T follicular helper cell (primary cell): ENCODE measurements at regions not wholly inside any gene's neighbourhood (a gene's known extent, or its start where the extent isn't known, plus 50 kb on each side); places are given as distances from the start of the nearest gene placed in this dataset.
"Not testable (repeated sequence)": the region's sequence is repeated elsewhere in the genome, so short reads cannot be mapped to it uniquely, and the experiment has no call there.

Experiments used
- DNase-seq: peaks from one replicate; pipeline ENCODE4 v3.0.0-alpha.2; 2020; ENCODE audit warnings: low read depth

DNA sequence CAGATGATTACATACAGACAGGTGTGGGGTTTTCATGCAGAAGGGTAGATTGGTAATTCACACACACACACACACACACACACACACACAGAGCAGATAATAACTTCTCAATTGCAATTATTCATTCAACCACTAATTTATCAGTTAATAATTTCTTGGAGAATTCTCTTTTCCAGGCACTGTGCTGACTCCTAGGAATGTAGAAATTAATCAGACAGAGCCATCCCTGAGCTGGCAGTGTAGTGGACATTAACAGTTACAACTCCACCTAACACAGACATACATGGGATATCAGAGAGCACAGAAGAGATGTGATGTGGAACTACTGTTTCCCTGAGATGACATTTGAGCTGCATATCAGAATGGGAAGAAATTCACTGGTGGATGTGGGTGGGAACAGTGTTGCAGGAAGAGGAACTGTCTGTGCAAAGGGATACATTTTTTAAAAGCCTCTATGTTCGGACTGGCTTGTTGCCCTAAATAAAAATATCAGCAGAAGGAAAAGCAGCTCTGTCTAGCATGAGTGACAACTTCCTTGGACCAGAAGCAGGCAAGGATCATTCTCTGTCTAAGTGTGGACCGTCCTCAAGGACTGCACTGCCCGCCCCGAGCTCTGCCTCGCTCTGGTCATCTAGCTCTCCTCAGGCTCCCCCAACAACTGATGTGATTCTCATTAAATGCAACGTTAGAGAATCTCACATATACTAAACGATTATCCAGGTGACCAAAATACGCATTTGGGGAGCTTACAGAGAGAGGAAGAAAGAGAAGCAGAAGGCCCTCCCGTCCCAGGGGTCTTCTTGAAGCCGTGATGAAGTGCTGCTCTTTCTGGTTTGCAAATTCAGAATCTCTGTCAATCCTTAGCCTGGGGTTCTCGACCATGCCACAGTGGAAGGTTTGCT, 173.4 kb upstream of the TRIB2 start:
- DNase-seq: no peak

DNA sequence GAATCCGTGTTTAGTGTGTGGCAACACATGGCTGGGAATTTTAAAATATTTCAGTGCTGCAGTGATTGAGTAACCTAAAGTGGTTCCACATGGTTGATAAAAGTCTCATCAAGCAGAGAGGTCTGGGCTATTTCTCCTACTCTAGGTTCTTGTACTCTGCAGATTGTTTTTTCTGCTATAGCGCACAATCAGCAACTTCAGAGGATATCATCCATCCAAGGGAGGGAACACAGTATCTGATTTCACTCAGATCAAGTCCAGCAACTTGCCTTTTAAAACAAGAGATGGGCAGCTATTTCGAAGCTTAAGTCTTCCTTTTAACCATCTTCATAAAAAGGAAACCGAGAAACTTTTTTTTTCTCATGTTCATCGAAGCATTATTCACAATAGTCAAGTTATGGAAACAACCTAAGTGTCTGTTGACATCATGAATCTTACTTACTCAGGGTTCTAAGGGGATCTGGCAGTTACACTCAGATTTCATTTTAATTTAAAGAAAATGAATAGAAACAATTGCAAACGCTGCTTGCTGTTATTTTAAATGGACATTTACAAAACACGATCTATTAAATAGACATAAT, 172.7 kb upstream of the TRIB2 start:
- no peak for DNase-seq

DNA sequence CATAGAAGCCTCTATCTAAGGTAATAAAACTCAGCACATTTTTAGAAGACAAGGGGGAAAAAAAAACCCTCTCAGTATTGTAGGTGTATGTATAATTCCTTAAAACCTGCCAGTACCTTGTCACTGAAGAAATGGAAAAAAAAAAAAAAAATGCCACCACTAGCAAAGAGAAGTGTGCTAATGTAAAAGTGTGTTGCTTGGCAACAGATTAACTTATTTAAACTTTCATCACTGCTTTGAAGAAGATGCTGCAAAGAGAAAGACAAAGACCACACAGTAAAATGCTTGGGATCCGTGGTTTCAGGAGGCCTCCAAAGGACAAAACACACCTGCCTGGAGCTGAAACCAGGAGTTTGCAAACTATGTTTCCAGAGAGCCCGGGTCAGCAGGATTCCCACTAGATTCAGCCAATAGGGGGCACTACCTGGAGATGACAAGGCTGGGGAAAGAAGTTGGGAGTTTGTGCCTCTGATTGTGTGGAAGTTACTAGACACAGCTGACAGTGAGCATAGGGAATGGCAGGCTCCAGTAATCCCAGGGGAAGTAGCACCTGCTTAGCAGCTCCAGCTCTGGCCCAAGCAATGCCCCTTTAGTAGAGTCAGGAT, 169.1 kb upstream of the TRIB2 start:
- no peak for DNase-seq

- DNase-seq: no peak
These were observed 167.8 kb upstream of the TRIB2 start for GRCh38 chr2:12548906-12549305.

DNA sequence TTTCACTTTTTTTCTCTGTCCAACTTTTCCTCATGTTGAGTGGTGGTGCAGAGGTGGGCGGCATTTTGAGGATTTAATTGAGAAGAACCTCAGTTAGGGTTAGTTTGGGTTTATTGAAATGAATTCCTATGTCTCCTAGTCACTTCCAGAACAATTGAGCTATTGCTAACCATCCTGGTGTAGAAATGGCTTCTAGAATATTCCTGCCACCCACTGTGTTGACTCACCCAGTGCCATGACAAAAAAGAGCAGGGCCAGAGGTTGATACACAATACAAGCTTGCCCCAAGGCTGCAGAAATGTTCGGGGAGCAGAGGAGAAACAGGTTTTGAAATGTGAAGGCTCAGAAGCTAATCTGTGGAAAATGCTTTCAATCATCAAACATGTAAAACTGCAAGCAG, 167.1 kb upstream of the TRIB2 start:
- DNase-seq: no peak

DNA sequence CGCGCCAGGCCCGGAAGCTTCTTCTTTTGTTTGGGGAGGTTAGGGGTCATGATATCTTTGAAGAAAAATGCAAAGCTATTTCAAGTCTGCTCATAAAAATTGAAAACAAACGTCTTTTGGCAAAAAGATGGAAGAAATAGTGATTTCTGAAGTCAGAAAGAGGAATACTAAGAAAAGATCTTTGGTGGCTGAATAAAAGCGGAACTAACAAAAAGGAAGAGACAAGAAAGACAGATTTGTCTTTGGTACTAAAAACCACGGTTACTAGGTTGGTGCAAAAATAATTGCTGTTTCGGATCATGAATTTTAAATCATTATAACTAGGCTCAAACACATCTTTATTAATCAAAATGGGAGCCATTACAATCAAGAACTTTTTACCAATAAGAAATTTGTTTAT, 164.6 kb upstream of the TRIB2 start:
- no peak for DNase-seq

- DNase-seq: no peak
These were observed 162.3 kb upstream of the TRIB2 start for GRCh38 chr2:12554224-12555011.

DNA sequence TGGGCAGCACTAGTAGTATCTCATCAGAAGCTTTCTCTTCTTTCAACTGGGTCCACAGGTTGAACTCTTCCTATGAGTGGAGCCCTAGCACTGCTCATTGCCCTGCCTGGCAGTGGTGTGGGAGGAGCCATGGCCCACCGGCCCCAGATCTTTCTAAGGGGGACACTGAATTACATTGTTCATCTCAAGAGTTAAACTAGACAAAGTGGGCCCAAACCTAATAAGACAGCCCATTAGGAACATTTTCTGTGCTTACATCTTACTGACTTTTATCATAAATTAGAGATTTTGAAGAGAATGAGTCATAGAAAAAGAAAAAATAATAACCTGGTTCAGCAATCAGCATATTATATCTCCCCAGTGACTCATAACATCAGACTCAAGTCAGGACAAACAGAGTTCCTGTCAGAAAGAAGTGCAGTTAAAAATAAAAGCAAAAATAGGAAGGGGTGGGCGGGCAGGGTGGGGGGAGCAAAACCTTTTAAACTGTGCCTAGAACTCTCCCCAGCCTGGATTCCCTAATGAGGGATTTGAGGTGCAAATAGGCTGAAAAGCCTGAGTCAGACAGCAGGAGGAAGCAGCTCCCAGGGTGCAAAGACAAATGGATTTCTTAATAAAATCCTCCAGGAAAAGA, 161.6 kb upstream of the TRIB2 start:
- no peak for DNase-seq

GRCh38 chr2:12556762-12557161, 160.0 kb upstream of the TRIB2 start:
- no peak for DNase-seq

DNA sequence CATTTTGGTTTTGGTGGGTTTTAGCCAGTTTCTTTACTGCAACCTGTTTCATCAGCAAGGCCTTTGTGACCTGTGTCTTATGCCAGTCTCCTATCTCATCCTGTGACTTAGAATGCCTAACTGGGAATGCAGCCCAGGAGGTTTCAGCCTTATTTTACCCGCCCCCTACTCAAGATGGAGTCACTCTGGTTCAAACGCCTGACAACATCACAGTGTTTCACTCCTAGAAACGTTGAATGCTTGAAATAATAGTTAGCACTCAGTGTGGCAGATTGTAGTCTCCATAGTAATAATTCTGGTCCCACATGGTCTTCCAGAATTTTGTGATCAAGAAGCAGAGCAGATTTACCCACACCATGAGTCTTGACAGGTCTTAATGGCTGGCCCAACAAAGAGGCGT, 159.0 kb upstream of the TRIB2 start:
- DNase-seq: no peak

DNA sequence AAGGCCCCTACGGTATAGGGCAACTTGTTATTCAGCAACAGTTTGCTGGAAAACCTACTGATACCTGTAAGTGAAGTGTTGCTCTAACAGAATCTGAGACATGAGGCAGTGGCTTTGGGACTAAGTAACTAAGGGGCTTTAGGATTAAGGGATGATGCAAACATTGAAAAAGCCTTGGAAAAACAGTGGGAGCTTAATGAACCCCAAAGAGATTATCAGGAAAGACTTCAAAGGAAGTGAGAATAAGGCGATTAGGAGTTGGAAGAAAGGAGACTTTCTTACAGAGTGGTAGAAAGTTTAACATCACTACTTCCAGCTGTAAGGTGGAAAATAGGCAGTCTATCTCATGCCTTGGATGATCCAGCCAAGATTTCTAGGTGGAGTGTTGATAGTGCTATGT, 158.2 kb upstream of the TRIB2 start:
- no peak for DNase-seq

DNA sequence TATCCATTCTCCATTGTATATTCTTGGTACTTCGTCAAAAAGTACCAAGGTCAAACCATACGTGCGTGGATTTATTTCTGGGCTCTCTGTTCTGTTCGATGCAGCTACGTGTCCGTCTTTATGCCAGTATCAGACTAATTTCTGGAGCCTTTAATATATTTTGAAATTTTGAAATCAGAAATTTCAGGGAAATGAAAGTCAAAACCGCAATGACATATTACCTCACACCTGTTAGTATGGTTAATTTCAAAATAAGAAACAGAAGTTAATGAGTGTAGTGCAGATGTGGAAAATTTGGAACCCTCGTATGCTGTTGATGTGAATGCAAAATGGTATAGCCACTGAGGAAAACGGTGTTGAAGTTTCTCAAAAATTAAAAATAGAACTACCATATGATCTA, 156.1 kb upstream of the TRIB2 start:
- DNase-seq: no peak

GRCh38 chr2:12567411-12567810, 149.3 kb upstream of the TRIB2 start:
- DNase-seq: no peak

GRCh38 chr2:12569510-12569909, 147.2 kb upstream of the TRIB2 start:
- not testable (repeated sequence) for DNase-seq

- not testable (repeated sequence) for DNase-seq
These were observed 146.8 kb upstream of the TRIB2 start for GRCh38 chr2:12569929-12570328.

DNA sequence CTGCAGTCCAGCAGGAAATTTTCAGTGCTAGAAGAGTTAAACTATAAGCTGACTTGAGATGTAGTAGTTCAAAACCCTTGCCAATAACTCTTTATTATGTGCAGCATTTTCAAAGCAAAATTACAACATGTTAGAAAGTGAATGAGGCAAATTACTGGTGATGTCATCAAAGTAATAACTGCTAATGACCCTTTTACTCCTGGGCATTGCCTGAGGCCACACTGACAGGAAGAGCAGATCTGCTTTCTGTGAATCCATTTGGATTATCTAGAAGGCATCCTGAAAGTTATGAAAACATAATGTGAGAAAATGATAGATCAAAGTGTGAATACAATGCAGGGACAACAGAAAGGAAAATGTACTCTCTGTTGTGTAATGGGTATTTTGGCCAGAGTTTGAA, 139.6 kb upstream of the TRIB2 start:
- no peak for DNase-seq

DNA sequence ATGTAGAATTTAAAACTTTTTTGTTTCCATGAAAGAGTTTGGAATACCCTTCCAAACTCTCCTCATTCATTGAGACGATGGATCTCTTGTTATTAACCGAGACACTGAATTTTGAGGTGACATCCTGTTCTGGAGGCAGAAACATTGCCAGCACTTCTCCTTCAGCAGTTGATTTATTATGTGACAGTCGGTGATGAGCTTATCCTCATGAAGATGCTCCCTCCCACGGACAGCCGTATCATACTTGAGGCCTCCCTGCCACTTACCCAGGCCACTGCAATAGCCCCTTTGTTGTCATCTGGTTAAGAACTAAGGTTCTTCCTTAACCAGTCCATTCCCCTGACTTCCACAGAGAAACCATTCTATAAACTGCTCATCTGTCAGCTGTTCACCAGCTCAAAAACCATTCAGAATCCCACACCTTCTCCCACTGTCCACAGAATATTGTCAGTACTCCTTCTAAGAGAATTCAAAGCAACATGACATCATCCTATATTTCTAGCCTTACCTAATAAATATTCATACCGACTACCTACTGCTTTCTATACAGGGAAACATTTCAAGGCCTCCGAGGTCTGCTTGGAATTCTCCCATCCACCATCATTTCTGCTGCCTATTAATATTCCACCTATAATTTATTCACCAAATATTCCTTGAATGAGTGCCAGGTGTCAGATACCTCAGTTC, 139.0 kb upstream of the TRIB2 start:
- no peak for DNase-seq

DNA sequence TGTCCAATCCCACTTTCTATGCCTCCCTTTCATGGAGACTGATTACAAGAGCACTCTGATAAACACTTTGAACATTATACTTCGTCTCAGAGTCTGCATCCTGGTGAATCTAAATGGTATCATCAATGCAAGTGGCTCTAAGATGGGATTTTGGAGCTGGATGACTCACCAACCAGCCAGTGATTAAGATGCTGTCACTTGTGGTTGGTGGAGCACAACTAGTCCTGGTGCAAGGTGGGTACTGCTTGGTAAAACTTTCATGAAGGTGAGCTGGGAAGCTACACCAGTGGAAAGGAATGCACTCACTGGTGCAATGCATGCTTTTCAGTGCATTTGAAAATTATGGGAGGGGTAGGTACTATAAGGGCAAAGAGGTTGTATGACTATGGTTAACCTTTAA, 137.7 kb upstream of the TRIB2 start:
- no peak for DNase-seq

DNA sequence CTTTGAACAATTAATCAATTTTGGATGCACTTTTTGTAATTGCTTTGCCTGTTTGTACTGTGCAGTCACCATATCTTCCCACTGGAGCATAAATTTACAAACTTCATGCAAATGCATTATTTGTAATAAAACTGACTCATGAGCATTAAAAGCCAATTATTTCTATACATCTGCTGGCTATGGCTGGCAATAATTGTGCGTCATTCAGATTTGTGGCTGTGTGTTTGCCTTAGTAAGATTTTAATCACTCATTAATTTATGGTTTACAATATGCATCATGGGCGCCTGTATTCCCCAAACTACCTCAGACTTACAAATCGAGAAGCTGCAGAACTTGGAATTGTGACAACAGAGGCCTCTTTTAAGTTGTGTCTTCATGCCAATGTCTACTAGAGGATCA, 132.4 kb upstream of the TRIB2 start:
- DNase-seq: no peak

- DNase-seq: no peak
These were observed 131.0 kb upstream of the TRIB2 start for GRCh38 chr2:12585784-12586183.

DNA sequence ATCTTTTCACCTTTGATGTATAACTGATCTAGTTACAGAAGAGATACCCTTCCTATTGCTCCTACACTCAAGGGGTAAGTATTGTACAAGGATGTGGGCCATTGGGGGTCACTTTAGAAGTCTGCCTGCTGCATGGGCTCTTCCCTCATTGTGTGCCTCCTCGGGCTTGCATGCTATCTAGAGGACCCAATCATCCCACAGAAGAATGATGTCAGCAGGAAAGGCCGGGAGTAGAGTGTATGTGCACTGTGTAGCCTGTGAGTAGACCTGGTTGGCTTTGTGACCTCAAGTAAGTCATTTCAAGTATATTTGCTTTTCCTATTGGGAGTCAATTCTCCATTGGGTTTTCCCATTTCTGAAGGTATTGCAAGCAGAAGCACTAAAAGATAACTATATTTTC, 129.5 kb upstream of the TRIB2 start:
- no peak for DNase-seq
